ENCODE measurements at regions not wholly inside any gene's neighbourhood (a gene's known extent, or its start where the extent isn't known, plus 50 kb on each side); places are given as distances from the start of the nearest gene placed in this dataset.

DNA sequence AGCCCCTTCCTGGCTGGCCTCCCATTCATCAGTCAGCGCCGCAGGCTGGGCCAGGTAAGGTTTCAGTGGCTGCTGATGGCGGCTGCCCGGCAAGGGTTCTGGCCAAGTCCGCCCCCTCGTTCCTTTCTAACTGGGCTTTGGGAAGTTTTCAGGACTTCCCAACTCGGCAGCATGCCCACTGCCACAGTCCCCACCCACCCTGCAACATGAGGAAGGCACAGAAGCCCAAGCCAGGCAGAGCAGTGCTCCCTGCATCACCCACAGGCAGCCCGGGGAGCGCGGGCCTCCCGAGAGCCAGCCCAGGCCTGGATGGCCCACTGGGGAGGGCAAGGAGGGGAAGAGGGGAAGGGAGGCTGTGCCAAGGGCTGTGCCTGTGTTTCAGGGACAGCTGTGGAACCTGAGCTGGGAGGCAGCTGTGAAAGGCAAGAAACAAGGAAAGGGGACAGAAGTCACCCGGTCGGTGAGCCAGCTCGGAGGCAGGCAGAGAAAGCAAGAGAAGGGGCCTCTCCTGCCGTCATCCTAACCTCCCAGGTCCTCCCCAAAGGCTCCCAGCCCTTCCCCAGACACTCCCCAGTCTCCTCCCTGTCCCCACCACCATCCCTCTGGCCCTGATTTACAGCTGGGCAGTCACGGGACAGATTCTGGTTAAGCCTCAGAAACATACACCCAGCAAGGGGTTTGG is 73.9 kb downstream of the CPN2 start:
- Mint-ChIP-seq H3K4me1 (ENCODE audit: low read depth) (peaks cover 1% of the 10 kb centered on the region), H3K27ac (no peak overlapping the region), H3K9me3 (no peaks in the 10 kb centered on the region), H3K4me3 (ENCODE audit: low read depth) (no peak overlapping the region), H3K27me3 (ENCODE audit: low read depth) (peaks cover 4% of the 10 kb centered on the region), H3K36me3 (ENCODE audit: low read depth) (no peaks in the 10 kb centered on the region)
- intact Hi-C loops (cut with micrococcal nuclease): no loop called here
- no peak for DNase-seq (ENCODE audit: low spot score)

GRCh38 chr3:194277786-194278130 is 73.4 kb downstream of the CPN2 start:
- Mint-ChIP-seq H3K36me3 (ENCODE audit: low read depth) (no peaks in the 10 kb centered on the region), H3K27me3 (ENCODE audit: low read depth) (peaks cover 4% of the 10 kb centered on the region), H3K27ac (no peak overlapping the region), H3K9me3 (no peaks in the 10 kb centered on the region), H3K4me1 (ENCODE audit: low read depth) (peaks cover 1% of the 10 kb centered on the region), H3K4me3 (ENCODE audit: low read depth) (no peak overlapping the region)
- intact Hi-C loops (cut with micrococcal nuclease): no loop called here
- no peak for DNase-seq (ENCODE audit: low spot score)

- peaks cover 4% of the 10 kb centered on the region for H3K27me3 Mint-ChIP-seq (ENCODE audit: low read depth)
- no peak for DNase-seq (ENCODE audit: low spot score)
- H3K4me3 Mint-ChIP-seq (ENCODE audit: low read depth): no peak overlapping the region
- H3K9me3 Mint-ChIP-seq: no peaks in the 10 kb centered on the region
- intact Hi-C loops (cut with micrococcal nuclease): no loop called here
- H3K4me1 Mint-ChIP-seq (ENCODE audit: low read depth): peaks cover 1% of the 10 kb centered on the region
- H3K36me3 Mint-ChIP-seq (ENCODE audit: low read depth): no peaks in the 10 kb centered on the region
- H3K27ac Mint-ChIP-seq: no peak overlapping the region
Measured at GRCh38 chr3:194278186-194278845, 72.8 kb downstream of the CPN2 start.

DNA sequence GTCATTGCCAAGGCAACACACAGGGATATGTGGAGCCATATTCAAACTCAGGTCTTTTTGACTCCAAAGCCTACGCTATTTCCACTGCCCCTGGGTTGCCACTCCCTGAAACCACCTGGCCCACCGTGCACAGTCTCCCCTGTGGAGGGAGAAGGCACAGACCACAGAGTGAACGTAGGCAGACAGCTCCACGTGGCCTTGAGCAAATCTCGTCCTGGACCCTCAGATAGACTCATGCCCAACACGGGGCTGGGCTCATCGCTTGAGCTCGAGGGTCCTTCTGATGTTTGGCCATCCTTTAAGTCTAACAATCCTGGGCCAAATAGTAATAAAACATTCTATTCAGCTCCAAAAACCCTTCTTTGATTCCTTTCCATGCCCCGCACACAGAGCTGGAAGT is 72.0 kb downstream of the CPN2 start:
- Mint-ChIP-seq H3K9me3 (no peaks in the 10 kb centered on the region), H3K4me1 (ENCODE audit: low read depth) (peaks cover 1% of the 10 kb centered on the region), H3K27ac (no peak overlapping the region), H3K4me3 (ENCODE audit: low read depth) (no peak overlapping the region), H3K36me3 (ENCODE audit: low read depth) (no peaks in the 10 kb centered on the region), H3K27me3 (ENCODE audit: low read depth) (peaks cover 3% of the 10 kb centered on the region)
- intact Hi-C loops (cut with micrococcal nuclease): no loop called here
- DNase-seq (ENCODE audit: low spot score): no peak

GRCh38 chr3:194279701-194280360 is 71.3 kb downstream of the CPN2 start:
- no peak for DNase-seq (ENCODE audit: low spot score)
- no peaks in the 10 kb centered on the region for H3K36me3 Mint-ChIP-seq (ENCODE audit: low read depth)
- intact Hi-C loops (cut with micrococcal nuclease): no loop called here

GRCh38 chr3:194280777-194281176 is 70.4 kb downstream of the CPN2 start:
- Mint-ChIP-seq H3K4me1 (ENCODE audit: low read depth) (no peaks in the 10 kb centered on the region), H3K36me3 (ENCODE audit: low read depth) (no peaks in the 10 kb centered on the region), H3K27me3 (ENCODE audit: low read depth) (peaks cover 1% of the 10 kb centered on the region), H3K27ac (no peak overlapping the region), H3K9me3 (no peaks in the 10 kb centered on the region), H3K4me3 (ENCODE audit: low read depth) (no peak overlapping the region)
- intact Hi-C loops (cut with micrococcal nuclease): no loop called here
- no peak for DNase-seq (ENCODE audit: low spot score)

More at GRCh38 chr3:194279701-194280360, 71.3 kb downstream of the CPN2 start:
- H3K4me1 Mint-ChIP-seq (ENCODE audit: low read depth): peaks cover 1% of the 10 kb centered on the region
- no peak overlapping the region for H3K4me3 Mint-ChIP-seq (ENCODE audit: low read depth)
- H3K27ac Mint-ChIP-seq: no peak overlapping the region
- peaks cover 1% of the 10 kb centered on the region for H3K27me3 Mint-ChIP-seq (ENCODE audit: low read depth)
- H3K9me3 Mint-ChIP-seq: no peaks in the 10 kb centered on the region

DNA sequence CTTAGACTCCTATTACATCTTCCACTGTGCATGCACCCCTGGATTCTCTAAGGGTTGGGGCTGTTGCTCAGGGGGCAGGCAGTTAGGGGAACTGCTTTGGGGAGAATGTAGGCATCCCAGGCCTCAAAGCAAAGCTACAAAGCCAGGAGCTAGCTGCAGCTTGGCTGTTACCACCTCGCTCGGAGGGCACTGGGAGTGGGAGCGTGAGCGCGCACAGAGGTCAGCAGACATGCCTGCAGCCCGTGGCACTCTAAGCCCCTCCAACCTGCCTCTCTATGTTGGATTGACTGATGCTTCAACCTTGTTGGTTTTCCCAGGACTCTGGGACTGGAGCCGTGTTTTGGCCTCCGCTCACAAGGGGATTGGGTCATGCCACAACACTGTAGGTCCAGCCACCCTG is 69.8 kb downstream of the CPN2 start:
- intact Hi-C loops (cut with micrococcal nuclease): no loop called here
- Mint-ChIP-seq H3K4me1 (ENCODE audit: low read depth) (no peaks in the 10 kb centered on the region), H3K27ac (no peak overlapping the region), H3K4me3 (ENCODE audit: low read depth) (no peak overlapping the region), H3K9me3 (no peaks in the 10 kb centered on the region), H3K36me3 (ENCODE audit: low read depth) (no peaks in the 10 kb centered on the region), H3K27me3 (ENCODE audit: low read depth) (peaks cover 1% of the 10 kb centered on the region)
- no peak for DNase-seq (ENCODE audit: low spot score)

- Mint-ChIP-seq H3K27ac (no peak overlapping the region), H3K4me3 (ENCODE audit: low read depth) (no peak overlapping the region)
Measured at GRCh38 chr3:194281766-194282165, 69.4 kb downstream of the CPN2 start.

GRCh38 chr3:194282436-194283122 is 68.5 kb downstream of the CPN2 start:
- Mint-ChIP-seq H3K27ac (no peak overlapping the region), H3K4me1 (ENCODE audit: low read depth) (no peaks in the 10 kb centered on the region), H3K4me3 (ENCODE audit: low read depth) (no peak overlapping the region), H3K9me3 (no peaks in the 10 kb centered on the region), H3K36me3 (ENCODE audit: low read depth) (no peaks in the 10 kb centered on the region), H3K27me3 (ENCODE audit: low read depth) (peaks cover 6% of the 10 kb centered on the region)
- intact Hi-C loops (cut with micrococcal nuclease): no loop called here
- DNase-seq (ENCODE audit: low spot score): no peak

More at GRCh38 chr3:194281766-194282165, 69.4 kb downstream of the CPN2 start:
- intact Hi-C loops (cut with micrococcal nuclease): no loop called here
- Mint-ChIP-seq H3K36me3 (ENCODE audit: low read depth) (no peaks in the 10 kb centered on the region), H3K27me3 (ENCODE audit: low read depth) (peaks cover 1% of the 10 kb centered on the region), H3K9me3 (no peaks in the 10 kb centered on the region), H3K4me1 (ENCODE audit: low read depth) (no peaks in the 10 kb centered on the region)
- DNase-seq (ENCODE audit: low spot score): no peak

DNA sequence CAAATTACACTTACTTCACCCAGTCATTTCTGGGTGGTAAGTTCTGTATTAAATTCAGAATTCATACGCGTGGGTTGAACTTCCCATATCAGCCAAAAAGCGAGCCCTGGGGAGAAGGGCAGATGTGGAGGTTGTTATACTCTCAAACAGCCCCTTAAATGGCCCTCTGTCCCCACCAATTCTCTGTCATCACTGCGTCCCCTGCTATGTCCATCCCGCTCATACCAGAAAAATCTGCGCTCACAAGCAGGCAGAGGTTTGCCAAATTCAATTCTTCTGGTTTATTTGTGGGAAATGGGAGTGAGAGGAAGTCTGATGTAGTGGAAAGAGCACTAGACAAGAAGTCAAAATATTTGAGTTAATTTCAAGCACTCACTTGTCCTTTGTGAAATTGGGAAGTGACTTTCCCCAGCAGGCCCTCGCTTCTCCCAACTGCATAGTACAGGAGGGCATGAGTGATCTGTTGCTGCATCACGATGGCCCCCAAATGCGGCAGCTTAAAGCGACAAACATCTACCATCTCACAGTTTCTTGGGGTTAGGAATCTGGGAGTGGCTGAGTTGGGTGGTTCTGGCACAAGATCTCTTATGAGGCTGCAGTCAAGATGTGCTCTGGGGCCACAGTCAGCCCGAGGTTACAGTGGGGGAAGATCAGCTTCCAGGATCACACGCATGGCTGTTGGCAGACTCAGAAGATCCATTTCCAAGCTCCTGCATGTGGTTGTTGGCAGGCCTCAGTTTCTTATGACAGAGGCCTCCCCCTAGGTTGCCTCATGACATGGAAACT is 67.7 kb downstream of the CPN2 start:
- intact Hi-C loops (cut with micrococcal nuclease): no loop called here
- Mint-ChIP-seq H3K9me3 (no peaks in the 10 kb centered on the region), H3K4me3 (ENCODE audit: low read depth) (no peak overlapping the region), H3K36me3 (ENCODE audit: low read depth) (no peaks in the 10 kb centered on the region), H3K27me3 (ENCODE audit: low read depth) (peaks cover 12% of the 10 kb centered on the region), H3K27ac (no peak overlapping the region), H3K4me1 (ENCODE audit: low read depth) (no peaks in the 10 kb centered on the region)
- DNase-seq (ENCODE audit: low spot score): no peak

GRCh38 chr3:194284351-194284750 is 66.8 kb downstream of the CPN2 start:
- Mint-ChIP-seq H3K27me3 (ENCODE audit: low read depth) (peaks cover 19% of the 10 kb centered on the region), H3K4me1 (ENCODE audit: low read depth) (no peaks in the 10 kb centered on the region), H3K9me3 (no peaks in the 10 kb centered on the region), H3K4me3 (ENCODE audit: low read depth) (no peak overlapping the region), H3K36me3 (ENCODE audit: low read depth) (no peaks in the 10 kb centered on the region), H3K27ac (no peak overlapping the region)
- DNase-seq (ENCODE audit: low spot score): no peak
- intact Hi-C loops (cut with micrococcal nuclease): no loop called here

DNA sequence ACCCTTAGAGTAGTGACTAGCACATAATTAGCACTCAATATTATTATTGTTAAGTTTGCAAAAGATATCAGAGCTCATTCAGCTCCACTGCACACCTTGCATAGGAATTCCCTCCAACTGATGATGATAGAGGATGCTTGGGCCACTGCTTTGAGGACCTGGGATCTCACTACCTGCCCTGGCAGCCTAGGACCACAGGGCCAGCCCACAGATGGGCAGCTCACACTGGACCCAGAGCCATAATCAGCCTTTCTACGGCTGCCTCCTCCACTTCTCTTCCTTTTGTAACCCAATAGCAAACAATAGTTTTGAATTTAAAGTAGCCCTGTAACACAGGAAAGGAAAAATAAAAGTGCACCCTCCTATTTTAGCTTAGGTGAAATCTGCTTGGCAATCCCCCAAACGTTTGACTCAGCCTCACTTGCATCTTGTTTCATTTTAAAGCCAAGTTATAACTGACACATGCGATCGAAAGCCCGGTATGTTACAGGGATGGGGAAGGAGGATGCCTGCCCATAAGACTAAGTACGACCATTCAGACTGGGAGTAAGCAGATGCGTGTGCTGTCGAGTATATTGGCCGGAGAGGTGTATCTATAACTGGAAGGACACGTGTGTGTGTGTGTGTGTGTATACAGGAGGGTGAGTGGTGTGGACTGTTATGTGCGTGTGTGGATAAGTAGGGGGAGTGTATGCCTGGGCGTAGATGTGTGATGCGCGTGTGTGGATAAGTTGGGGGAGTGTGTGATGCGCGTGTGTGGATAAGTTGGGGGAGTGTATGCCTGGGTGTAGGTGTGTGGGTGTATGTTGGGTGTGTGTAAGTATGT is 65.9 kb downstream of the CPN2 start:
- intact Hi-C loops (cut with micrococcal nuclease): no loop called here
- Mint-ChIP-seq H3K36me3 (ENCODE audit: low read depth) (no peaks in the 10 kb centered on the region), H3K27me3 (ENCODE audit: low read depth) (peaks cover 27% of the 10 kb centered on the region), H3K4me1 (ENCODE audit: low read depth) (no peaks in the 10 kb centered on the region), H3K27ac (no peak overlapping the region), H3K9me3 (peaks cover 4% of the 10 kb centered on the region), H3K4me3 (ENCODE audit: low read depth) (no peak overlapping the region)
- no peak for DNase-seq (ENCODE audit: low spot score)

All from activated T-helper 2 cell treated with anti-CD3 and anti-CD28 coated beads, Interferon-gamma antibody, Interleukin-2, Interleukin-4, amounts not matched to agents 10 μg/mL and 5 μg/mL and 100 μg/mL, durations not matched to agents 14 hours and 24 hours and 36 hours (primary cell).